HG03457 (cell line): ENCODE measurements at regions not wholly inside any gene's neighbourhood (a gene's known extent, or its start where the extent isn't known, plus 50 kb on each side); places are given as distances from the start of the nearest gene placed in this dataset.
"Not testable (repeated sequence)": the region's sequence is repeated elsewhere in the genome, so short reads cannot be mapped to it uniquely, and the experiment has no call there.

ENCODE experiments used
- ATAC-seq: cut with Tn5 transposase; IDR thresholded peaks from one replicate; pipeline ENCODE4 v1.9.1; 2021; ENCODE audit warnings: moderate number of reproducible peaks; ENCODE audit not compliant: unreplicated experiment

DNA sequence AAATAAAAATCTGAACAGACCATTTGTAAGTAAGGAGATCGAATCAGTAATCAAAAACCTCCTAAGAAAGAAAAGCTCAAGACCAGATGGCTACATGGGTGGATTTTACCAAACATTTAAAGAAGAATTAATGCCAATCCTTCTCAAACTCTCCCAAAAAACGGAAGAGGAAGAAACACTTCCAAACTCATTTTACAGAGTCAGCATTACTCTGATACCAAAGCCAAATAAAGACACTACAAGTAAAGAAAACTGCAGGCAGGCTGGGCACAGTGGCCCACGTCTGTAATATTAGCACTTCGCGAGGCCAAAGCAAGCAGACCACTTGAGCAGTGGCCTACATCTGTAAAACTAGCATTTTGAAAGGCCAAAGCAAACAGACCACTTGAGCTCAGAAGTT lies 159.8 kb downstream of the DPY19L2 start:
- ATAC-seq: no peak

DNA sequence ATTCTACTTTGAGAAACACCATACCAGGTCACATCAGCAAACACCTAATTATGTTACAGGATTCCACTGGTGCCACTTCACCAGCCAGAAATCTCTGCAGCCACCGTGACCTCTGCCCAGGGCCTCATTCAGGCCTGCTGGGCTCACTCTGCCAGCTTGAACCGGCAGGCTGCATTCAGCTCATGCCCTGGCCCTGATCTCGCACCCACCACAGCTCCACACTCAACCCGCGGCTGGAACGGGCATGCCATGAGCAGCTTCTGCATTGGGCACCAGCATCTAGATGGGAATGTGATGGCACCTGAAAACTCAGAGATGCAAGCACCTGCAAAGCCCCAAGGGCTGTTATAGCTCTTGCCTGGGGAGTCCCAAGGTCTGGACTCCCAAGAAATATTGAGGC lies 168.7 kb downstream of the DPY19L2 start:
- no peak for ATAC-seq

DNA sequence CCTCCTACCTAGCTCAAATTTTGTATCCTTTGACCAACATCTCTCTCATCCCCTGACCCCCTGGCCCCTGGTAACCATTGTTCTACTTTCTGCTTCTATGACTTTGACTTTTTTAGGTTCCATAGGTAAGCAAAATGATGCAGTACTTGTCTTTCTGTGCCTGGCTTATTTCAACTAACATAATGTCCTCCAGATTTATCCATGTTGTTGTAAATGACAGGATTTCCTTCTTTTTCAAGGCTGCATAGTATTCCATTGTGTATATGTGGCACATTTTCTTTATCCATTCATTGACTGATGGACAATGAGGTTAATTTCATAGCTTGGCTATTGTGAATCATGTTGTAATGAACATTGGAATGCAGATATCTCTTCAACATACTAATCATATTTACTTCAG lies 170.1 kb downstream of the DPY19L2 start:
- no peak for ATAC-seq

DNA sequence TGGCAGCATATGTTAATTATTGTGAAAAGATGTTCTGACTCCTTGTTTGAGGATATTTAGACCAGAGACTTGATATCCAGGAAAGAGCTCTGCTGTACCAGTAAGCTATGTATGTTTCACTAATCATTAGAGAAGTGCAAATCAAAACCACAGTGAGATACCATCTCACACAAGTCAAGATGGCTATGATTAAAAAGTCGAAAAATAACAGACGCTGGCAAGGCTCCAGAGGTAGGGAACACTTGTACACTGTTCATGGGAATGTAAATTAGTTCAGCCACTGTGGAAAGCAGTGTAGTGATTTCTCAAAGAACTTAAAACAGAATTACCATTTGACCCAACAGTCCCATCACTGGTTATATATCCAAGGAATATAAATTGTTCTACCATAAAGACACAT lies 171.6 kb downstream of the DPY19L2 start:
- no peak for ATAC-seq

DNA sequence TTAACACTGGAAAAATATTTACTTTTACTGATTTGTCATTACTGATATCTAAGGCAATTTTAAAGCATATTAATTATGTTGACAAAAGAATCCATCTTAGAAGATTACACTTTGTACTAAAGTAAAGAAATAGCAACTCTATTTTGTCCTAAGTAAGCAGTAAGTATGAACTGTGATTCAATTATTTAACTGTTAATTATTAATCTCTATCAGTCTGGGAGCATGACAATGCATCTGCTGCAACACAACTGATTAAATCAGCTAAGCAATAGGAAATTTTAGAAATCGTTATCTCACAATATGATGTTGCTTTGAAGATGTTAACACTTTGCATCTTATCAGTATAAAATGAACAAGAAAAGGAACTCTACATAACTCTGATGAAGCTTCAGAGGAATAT lies 172.3 kb downstream of the DPY19L2 start:
- no peak for ATAC-seq

DNA sequence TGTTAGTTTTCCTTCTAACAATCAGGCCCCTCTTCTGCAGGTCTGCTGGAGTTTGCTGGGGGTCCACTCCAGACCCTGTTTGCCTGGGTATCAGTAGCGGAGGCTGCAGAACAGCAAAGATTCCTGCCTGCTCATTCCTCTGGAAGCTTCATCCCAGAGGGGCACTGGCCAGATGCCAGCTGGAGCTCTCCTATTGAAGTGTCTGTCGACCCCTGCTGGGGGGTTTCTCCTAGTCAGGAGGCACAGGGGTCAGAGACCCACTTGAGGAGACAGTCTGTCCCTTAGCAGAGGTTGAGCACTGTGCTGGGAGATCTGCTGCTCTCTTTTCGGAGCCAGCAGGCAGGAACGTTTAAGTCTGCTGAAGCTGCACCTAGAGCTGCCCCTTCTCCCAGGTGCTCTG lies 174.9 kb downstream of the DPY19L2 start:
- not testable (repeated sequence) for ATAC-seq

DNA sequence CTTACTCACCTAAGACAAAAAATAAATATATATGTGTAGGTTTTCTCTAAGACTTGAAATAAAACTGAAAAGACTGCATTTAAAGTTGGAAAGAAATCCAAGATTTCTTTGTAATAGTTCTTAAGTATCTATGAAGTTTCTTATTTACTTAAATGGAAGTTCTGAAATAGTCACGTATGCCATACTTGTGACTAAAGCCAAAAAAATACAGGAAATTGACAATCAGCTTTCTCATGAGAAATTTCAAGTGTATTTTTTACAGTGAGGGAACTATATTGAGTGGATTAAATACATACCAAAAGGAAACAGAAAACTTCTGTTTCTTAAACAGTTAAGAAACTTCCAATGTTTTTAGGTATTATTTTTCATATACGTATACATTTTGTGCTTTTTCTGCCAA lies 188.1 kb downstream of the DPY19L2 start:
- no peak for ATAC-seq

DNA sequence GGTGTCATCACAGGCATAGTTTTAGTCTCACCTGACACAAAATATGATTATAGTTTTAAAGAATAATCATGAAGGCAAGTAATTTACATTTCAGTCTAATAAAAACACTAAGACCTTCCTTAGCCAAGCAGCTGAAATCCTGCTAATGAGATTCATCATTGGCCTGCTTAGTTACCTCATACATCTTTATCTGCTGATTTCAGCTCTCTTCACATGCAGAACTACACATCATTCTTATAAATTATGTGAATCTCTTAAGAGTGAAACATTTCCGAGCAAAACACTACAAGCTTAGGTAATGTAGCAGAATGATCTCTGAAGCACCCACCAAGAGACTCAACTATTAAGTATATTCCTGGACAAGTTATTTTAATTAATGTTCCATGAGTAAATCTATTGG lies 198.1 kb downstream of the DPY19L2 start:
- ATAC-seq: no peak

DNA sequence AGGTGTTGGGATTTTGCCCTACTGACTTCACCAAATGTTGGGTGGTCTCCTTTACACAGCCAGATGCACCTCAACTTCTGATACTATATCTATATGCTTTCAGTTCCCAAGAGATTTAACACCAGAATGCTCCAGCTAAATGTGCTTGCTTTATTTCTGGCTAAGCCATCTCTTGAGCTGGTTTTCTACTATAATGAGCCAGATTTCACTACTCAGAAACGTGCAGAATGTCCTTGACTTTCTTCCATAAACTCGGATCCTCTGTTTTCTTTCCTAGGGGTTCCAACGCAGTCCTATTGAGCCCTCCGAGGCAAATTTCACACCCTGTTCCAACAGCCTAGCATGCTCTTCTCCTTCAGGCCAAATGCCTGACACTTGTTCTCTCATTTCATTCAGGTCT lies 200.3 kb downstream of the DPY19L2 start:
- ATAC-seq: no peak

DNA sequence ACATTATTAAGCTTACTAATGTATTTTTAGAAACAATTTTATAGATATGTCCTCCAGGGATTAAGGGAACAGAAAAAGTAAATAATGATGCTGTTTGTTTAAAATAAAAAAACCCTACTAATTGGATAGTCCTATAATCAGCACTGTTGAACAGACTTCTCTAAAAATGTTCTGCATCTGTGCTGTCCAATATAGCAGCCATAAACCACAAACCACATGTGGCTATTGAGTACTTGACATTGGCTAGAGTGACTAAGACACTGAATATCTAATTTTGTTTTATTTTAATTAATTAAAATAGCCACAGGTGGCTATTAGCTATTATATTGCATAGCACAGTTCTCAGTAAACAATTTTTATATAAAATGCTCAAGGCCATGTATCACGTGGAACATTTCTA lies 210.4 kb downstream of the DPY19L2 start:
- no peak for ATAC-seq

DNA sequence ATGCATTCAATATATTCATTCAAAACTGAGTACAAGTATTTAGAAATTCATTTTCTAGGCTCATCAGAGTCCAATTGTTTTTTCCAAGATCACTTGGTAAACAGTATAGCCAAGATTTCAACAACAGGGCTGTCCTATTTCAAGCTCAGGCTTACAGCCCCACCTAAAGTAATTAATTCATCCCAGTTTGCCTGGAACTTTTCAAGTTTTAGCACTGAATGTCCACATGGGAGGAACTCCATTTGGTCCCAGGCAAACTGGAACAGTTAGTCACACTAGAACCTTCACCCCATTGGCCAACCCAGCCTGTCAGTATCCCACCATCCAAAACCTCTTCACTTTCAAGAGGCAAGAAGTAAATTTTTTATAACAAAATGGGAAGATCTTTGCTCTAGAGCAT lies 210.9 kb downstream of the DPY19L2 start:
- no peak for ATAC-seq

DNA sequence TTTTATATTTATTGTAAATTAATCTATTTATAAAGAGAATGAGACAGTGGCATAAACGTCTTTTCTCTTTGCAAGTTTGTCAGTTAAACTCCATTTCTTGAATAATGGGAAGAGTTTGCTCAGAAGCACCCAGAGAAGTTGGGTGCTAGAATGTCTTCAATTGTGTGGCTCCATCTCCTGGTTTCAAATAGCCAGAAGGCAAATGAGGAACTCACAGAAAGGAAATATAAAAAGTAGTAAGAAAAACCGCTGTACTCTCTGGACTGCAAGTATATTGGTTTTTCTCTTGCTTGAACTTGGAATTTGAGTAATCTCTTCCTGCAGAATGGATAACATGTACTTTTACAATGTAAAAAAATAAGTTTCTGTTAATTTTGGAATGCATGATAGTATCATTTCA lies 217.5 kb downstream of the DPY19L2 start:
- ATAC-seq: no peak

DNA sequence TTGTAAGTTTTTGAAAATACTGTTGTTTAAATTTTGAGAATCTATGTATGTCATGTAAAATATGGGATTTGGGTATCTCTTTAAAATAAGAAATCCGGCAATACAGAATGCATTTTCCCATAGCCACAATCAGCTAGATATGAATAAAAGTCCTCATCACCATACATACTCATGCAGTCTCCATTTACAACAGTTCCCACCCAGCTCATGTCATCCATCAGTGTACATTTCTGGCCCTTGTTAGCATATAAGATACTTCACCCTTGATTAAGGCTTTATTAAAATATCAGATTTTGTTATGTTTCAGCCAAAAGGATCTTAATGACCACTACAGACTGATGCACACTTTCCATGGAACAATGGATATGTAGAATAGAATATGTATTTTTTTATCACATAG lies 218.0 kb downstream of the DPY19L2 start:
- no peak for ATAC-seq

DNA sequence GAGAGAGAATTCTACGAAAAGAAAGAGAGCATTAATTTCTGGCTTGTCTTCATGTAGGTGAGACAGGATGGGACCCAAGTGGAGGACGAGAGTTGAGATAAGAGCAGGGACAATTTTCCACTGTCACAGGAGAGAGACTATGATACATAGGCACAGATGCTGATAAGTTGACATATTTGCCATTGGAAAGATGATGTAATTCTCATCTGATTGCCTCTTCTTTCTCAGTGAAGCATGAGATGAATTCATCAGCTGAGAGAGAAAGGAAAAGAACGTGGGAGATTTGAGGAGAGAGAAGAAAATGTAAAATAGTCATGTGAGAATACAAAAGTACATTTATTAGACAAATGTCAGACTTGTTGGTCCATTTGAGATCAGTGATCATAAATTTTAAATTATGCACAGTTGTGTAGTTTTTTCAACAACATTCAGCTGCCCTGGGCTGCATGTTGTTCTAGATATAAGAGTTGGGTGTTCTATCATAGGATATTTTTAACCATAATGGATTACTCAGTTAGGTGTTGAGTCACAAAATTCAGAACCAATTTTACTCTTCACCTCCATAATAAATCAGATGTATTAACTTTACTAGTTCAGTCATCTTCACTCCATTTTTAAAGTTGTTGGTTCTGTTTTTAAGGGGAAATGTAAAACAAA lies 222.9 kb downstream of the DPY19L2 start:
- no peak for ATAC-seq

DNA sequence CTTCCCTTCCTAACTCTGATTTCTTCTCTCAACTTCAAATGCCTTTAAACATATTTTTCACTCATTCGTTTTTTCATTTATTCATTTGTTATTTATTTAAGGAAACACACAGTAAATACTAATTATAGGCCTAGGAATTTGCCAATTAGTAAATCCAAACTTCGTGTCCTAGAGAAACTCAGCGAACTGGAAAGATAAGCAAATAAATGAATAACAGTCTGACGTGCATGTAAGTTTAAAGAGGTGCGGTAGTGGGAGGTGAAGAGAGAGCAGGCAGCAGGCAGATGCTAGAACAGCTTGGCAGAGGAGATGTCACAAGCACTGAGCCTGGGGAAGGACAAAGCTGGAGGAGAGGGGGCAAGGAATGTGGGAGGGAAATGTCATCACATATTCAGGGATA lies 228.2 kb downstream of the DPY19L2 start:
- ATAC-seq: no peak

DNA sequence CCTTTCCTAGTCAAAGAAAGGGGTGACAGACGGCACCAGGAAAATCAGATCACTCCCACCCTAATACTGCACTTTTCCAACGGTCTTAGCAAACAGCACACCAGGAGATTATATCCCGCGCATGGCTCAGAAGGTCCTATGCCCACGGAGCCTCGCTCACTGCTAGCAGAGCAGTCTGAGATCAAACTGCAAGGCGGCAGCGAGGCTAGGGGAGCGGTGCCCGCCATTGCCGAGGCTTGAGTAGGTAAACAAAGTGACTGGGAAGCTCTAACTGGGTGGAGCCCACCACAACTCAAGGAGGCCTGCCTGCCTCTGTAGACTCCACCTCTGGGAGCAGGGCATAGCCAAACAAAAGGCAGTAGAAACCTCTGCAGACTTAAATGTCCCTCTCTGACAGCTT lies 233.9 kb downstream of the DPY19L2 start:
- not testable (repeated sequence) for ATAC-seq

DNA sequence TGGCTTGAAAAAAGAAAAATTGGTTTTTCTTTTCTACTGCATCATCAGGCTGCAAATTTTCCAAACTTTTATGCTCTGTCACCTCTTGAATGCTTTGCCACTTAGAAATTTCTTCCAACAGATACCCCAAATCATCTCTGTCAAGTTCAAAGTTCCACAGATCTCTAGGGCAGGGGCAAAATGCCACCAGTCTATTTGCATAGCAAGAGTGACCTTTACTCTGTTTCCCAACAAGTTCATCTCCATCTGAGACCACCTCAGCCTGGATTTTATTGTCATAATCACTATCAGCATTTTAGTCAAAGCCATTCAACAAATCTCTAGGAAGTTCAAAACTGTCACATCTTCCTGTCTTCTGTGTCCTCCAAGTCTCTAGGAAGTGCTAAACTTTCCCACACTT lies 240.3 kb downstream of the DPY19L2 start:
- ATAC-seq: not testable (repeated sequence)

DNA sequence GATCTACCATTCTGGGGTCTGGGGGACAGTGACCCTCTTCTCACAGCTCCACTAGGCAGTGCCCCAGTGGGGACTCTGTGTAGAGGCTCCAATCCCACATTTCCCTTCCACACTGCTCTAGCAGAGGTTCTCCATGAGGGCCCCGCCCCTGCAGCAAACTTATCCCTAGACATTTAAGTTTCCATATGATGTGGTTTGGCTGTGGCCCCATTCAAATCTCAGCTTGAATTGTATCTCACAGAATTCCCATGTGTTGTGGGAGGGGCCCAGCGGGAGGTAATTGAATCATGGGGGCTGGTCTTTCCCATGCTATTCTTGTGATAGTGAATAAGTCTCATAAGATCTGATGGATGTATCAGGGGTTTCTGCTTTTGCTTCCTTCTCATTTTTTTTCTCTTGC lies 241.3 kb downstream of the DPY19L2 start:
- ATAC-seq: not testable (repeated sequence)

DNA sequence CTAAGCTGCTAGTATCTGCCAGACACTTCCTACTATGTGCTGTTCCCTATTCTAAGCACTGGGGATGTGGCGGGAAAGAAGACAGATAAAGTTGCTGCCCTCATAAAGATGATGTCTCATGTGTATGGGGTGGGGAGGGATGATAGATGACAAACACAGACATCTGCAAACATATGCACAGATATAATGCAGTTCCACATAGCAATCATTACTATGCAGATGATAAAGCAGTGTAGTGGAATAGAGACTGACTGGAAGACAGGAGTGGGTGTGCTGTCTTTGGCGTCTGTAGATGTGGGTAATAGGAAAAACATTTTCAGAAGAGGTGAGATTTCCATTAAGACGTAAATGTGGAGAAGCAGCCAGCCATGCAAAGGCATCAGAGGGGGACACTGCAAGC lies 243.6 kb downstream of the DPY19L2 start:
- ATAC-seq: no peak

DNA sequence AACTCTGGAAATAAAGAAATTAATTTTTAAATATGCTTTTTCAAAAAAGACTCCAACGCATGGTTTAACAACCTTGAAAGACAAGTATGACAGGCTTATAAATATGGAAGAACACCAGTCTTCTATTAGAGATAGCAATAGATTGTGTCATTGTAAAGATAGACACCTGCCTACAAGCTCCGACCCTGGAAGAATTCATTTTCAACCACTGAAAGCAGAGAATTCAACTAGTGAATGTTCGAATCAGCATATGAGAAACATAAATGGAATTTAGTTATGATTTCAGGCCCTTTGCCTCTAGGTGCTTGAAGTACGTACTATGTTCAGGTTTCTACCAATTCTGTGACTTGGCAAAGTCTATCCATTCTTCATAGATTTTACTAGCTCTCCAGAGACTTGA lies 244.5 kb downstream of the DPY19L2 start:
- ATAC-seq: no peak

DNA sequence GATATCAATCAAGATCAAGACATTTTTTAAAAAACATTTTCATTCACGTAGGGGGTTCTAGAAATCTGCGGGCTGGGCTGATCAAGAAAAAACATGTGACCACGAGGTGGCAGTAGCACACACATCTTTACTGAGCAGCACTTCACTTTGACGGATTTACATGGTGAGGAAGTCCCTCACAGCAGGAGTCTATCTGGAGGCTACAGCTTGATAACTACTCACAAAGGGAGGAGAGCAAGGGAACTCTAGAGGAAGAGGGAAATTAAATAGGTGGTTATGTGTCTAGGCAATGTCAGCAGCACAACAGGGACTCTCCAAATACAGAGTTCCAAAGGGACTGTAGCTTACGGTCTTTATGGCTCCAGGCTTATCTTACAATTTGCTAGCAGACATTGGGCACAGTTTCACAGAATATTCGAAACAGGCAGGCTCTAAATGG lies 248.1 kb downstream of the DPY19L2 start:
- peak; percentile 83 for ATAC-seq

DNA sequence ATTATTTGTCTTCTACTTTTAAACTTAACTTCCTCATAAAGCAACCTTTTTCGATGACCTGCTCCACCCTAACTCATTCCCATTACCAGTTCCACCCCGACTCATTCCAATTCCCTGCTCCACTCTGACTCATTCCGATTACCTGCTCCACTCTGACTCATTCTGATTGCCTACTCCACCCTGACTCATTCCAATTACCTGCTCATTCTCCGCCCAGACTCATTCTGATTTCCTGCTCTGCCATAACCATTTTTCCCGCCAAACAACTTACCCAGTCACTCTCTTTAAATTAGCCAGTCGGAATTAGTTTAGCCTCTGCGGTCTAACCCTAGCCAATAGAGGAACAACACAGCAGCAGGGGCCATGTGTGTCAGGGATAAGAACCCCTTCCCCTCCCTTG lies 249.1 kb downstream of the DPY19L2 start:
- ATAC-seq: no peak

DNA sequence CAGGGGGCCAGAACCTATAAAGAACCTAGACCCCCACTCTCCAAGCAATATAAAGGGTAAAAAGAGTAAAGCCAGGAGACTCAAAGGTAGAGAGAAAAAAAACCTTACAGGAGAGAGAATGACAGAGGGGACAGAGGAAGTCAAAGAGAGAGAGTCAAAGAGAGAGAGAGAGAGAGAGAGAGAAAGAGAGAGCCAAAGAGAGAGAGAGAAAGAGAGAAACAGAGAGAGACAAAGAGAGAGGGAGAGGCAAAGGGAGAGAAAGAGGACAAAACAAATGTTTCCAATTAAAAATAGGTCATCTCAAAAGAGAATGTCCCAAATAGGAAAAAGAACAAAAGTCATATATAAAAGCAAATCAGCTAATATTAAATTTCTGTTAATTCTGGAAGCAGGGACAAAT lies 251.5 kb downstream of the DPY19L2 start:
- ATAC-seq: no peak
